Progenitor cell of endocrine pancreas (in vitro differentiated cells): ENCODE measurements at regions not wholly inside any gene's neighbourhood (a gene's known extent, or its start where the extent isn't known, plus 50 kb on each side); places are given as distances from the start of the nearest gene placed in this dataset.

Source experiments
- DNase-seq: peaks from one replicate; pipeline ENCODE4 v3.0.0; 2021; ENCODE audit warnings: low spot score; ENCODE audit not compliant: unreplicated experiment
- H3K27ac Mint-ChIP-seq: 2 replicates; pipeline ENCODE4 v1.8.0; 2021; ENCODE audit warnings: mild to moderate bottlenecking, moderate library complexity, mixed read lengths
- H3K27me3 Mint-ChIP-seq: 2 replicates; pipeline ENCODE4 v1.8.0; 2021; ENCODE audit warnings: mixed read lengths
- H3K36me3 Mint-ChIP-seq: 2 replicates; pipeline ENCODE4 v1.8.0; 2022; ENCODE audit warnings: mixed read lengths; ENCODE audit not compliant: insufficient read depth
- H3K4me1 Mint-ChIP-seq: 2 replicates; pipeline ENCODE4 v1.8.0; 2021; ENCODE audit warnings: low read depth, mixed read lengths
- H3K4me3 Mint-ChIP-seq: 2 replicates; pipeline ENCODE4 v1.8.0; 2021; ENCODE audit warnings: low read depth, mild to moderate bottlenecking, moderate library complexity, mixed read lengths
- H3K9me3 Mint-ChIP-seq: 2 replicates; pipeline ENCODE4 v1.8.0; 2021; ENCODE audit warnings: low read depth, mixed read lengths
- TF ChIP-seq, protein P1 (sequence below): fragments of 200-600 bp; sonication (generic); IDR thresholded peaks from one replicate; pipeline ENCODE4 v1.5.0; 2021; ENCODE audit warnings: antibody characterized with exemption, mild to moderate bottlenecking; ENCODE audit not compliant: unreplicated experiment

DNA sequence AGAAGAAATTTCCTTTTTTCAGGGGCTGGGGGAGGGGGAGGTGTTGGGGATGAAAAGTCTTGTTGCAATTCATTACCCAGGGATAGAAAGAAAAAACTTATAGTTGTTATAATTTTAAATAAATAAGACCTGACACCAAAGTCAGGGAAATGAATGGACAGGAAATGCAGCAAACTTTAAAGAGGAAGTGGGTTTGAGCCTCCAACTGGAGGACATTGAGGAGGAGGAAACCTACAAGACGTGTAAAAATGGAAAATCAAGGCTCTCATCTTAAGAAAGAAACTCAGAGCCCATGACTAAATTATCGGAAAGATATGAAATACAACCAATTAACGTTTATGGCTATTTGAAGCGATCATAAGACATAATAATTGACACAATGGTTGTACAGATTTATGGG is 54.4 kb downstream of the NIBAN1 start:
- Mint-ChIP-seq H3K4me3 (no peak overlapping the region), H3K27me3 (peaks cover 12% of the 10 kb centered on the region), H3K36me3 (peaks cover 7% of the 10 kb centered on the region), H3K27ac (no peak overlapping the region), H3K4me1 (no peaks in the 10 kb centered on the region), H3K9me3 (peaks cover 17% of the 10 kb centered on the region)
- DNase-seq = no peak
- TF ChIP-seq, protein P1, sequence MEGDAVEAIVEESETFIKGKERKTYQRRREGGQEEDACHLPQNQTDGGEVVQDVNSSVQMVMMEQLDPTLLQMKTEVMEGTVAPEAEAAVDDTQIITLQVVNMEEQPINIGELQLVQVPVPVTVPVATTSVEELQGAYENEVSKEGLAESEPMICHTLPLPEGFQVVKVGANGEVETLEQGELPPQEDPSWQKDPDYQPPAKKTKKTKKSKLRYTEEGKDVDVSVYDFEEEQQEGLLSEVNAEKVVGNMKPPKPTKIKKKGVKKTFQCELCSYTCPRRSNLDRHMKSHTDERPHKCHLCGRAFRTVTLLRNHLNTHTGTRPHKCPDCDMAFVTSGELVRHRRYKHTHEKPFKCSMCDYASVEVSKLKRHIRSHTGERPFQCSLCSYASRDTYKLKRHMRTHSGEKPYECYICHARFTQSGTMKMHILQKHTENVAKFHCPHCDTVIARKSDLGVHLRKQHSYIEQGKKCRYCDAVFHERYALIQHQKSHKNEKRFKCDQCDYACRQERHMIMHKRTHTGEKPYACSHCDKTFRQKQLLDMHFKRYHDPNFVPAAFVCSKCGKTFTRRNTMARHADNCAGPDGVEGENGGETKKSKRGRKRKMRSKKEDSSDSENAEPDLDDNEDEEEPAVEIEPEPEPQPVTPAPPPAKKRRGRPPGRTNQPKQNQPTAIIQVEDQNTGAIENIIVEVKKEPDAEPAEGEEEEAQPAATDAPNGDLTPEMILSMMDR = no peak

DNA sequence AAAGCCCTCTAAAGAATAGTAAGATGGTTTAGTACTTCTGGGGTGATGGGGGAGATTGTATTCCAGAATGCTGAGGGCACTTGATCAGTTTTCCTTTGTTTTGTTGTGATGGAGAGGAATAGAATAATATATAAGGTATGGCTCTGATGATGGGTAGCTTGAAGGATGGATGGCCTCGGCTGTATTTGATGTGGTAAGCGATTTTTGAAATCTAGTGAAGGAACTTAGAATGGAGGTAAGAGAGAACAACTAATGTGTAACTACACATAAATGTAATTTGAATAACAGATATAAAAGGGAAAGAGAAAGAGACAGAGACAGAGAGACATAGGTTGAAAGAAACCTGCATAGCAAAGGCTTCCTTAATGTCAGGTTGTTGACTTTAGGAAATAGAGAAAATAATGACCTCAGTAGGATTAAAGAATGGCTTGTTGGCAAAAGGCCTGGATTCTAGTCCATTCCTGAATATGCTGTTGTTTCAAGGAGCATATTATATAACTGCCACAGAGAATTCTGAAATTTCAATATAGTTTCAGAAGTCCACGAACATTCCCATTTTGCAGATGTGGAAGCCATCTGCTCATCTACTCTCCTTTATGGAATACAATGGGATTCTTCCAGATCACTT is 58.7 kb downstream of the NIBAN1 start:
- Mint-ChIP-seq H3K4me3 (no peak overlapping the region), H3K4me1 (no peaks in the 10 kb centered on the region), H3K36me3 (peaks cover 5% of the 10 kb centered on the region), H3K27me3 (peaks cover 19% of the 10 kb centered on the region), H3K9me3 (peaks cover 6% of the 10 kb centered on the region), H3K27ac (no peak overlapping the region)
- no peak for DNase-seq
- TF ChIP-seq, protein P1 = no peak

DNA sequence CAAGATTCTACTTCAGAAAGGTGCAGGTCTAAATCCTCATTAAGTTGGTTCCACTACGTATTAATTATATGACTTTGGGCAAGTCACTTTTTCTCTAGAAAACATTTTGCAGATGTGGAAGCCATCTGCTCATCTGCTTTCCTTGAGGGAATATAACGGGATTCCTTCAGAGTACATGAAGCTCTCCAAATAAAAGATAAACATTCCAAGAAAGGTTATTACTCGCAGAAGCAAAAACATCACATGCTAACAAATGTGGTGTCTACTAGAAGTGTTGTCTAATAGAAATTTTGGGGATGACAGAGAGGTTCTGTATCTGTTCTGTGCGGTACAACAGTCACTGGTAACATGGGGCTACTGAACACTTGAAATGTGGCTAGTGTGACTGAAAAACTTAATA is 60.2 kb downstream of the NIBAN1 start:
- Mint-ChIP-seq H3K4me3 (no peak overlapping the region), H3K9me3 (peaks cover 6% of the 10 kb centered on the region), H3K27me3 (peaks cover 26% of the 10 kb centered on the region), H3K36me3 (peaks cover 5% of the 10 kb centered on the region), H3K27ac (no peak overlapping the region), H3K4me1 (no peaks in the 10 kb centered on the region)
- TF ChIP-seq, protein P1 = no peak
- no peak for DNase-seq

DNA sequence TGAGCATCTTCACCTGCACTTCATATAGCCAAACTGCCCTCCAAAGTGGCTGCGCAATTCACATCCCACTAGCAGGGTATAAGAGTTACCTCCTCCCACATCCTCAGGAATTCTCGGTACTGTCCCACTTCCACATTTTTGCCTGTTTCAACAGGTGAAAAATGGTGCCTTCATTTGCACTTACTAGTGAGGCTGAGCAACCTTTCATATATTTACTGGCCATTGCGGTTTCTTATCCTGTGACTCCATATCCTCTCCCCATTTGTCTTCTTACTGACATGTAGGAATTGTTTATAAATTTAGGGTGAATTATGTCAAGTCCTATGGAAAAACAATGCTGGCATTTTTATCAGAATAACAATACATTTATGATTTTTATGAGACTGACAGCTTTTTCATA is 61.9 kb downstream of the NIBAN1 start:
- no peak overlapping the region for H3K27ac Mint-ChIP-seq
- H3K9me3 Mint-ChIP-seq = peaks cover under 1% of the 10 kb centered on the region
- peaks cover 36% of the 10 kb centered on the region for H3K27me3 Mint-ChIP-seq
- TF ChIP-seq, protein P1 = no peak
- DNase-seq = no peak
- no peaks in the 10 kb centered on the region for H3K4me1 Mint-ChIP-seq
- no peak overlapping the region for H3K4me3 Mint-ChIP-seq
- H3K36me3 Mint-ChIP-seq = peaks cover 2% of the 10 kb centered on the region

DNA sequence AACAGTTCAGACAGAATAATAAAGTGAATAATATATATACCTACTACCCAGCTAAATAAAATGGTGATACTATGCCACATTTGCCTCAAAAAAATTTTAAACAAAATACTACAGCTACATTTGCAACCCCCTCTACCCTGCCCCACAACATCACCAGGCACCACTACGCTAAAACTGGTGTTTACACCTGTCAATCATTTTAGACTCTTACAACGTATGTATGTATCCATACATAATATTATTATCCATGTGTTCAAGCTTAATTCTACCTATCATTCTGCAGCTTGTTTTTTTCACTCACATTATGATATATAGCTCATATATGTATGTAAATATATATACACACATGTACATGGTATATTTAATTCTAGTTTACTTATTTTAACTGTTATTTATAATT is 62.5 kb downstream of the NIBAN1 start:
- H3K27me3 Mint-ChIP-seq = peaks cover 36% of the 10 kb centered on the region
- no peak overlapping the region for H3K4me3 Mint-ChIP-seq
- no peak for DNase-seq
- H3K9me3 Mint-ChIP-seq = no peaks in the 10 kb centered on the region
- no peaks in the 10 kb centered on the region for H3K4me1 Mint-ChIP-seq
- no peak overlapping the region for H3K27ac Mint-ChIP-seq
- H3K36me3 Mint-ChIP-seq = peaks cover 2% of the 10 kb centered on the region
- TF ChIP-seq, protein P1 = no peak
